Kidney (tissue), 13 donors: ENCODE measurements at regions not wholly inside any gene's neighbourhood (a gene's known extent, or its start where the extent isn't known, plus 50 kb on each side); places are given as distances from the start of the nearest gene placed in this dataset.

ENCODE experiments used
- DNase-seq, 5 donors: peaks; one replicate each; pipeline ENCODE4 v3.0.0-alpha.2; 2013 to 2020
- FAIRE-seq: peaks from 2 replicates; lab custom pipeline; 2012; peaks lifted over from hg19 to GRCh38; lab: Jason Lieb, UNC
- H3K27ac ChIP-seq, 2 donors: one replicate each; pipeline ENCODE4 v1.7.0; 2013; ENCODE audit warnings: low read depth in 2 of 2, low read length in 2 of 2, inconsistent platforms in 1 of 2
- H3K27me3 ChIP-seq: one replicate; pipeline ENCODE4 v1.7.1; 2013; ENCODE audit warnings: low read length, inconsistent platforms; ENCODE audit not compliant: control insufficient read depth, insufficient read depth
- H3K36me3 ChIP-seq, 3 donors: one replicate each; pipeline versions ENCODE4 v1.7.0 to v1.7.1; 2013; ENCODE audit warnings: low read length in 3 of 3, control low read depth in 1 of 3, inconsistent platforms in 1 of 3; ENCODE audit not compliant: insufficient read depth in 3 of 3, control insufficient read depth in 2 of 3
- H3K4me1 ChIP-seq, 3 donors: one replicate each; pipeline versions ENCODE4 v1.7.0 to v1.7.1; 2013; ENCODE audit warnings: low read length in 3 of 3, inconsistent platforms in 1 of 3, low read depth in 1 of 3; ENCODE audit not compliant: control insufficient read depth in 2 of 3, insufficient read depth in 2 of 3
- H3K4me3 ChIP-seq, 3 donors: one replicate each; pipeline versions ENCODE4 v1.7.0 to v1.8.1; 2013; ENCODE audit warnings: low read length in 3 of 3, control low read depth in 1 of 3, inconsistent platforms in 1 of 3
- H3K9ac ChIP-seq, 3 donors: one replicate each; pipeline versions ENCODE4 v1.7.0 to v1.7.1; 2013; ENCODE audit warnings: low read length in 3 of 3, control low read depth in 1 of 3, inconsistent platforms in 1 of 3
- H3K9me3 ChIP-seq, 3 donors: one replicate each; pipeline versions ENCODE4 v1.7.0 to v1.7.1; 2013; ENCODE audit warnings: low read length in 3 of 3, control low read depth in 1 of 3, inconsistent platforms in 1 of 3; ENCODE audit not compliant: control insufficient read depth in 2 of 3, insufficient read depth in 1 of 3
- intact Hi-C: fragments of 100-400 bp; cut with DNase I; formaldehyde crosslinking; loops from one replicate; pipeline ENCODE4 v1.11.1; 2022
- TF ChIP-seq, protein P1 (sequence below): IDR thresholded peaks from 3 replicates; pipeline ENCODE4 v1.5.1; 2012; ENCODE audit warnings: mild to moderate bottlenecking, moderate library complexity, borderline replicate concordance; ENCODE audit not compliant: insufficient read depth; ENCODE audit errors: extremely low read depth
- donor health status: control.
- donor health status: control.
- donor health status: control.
- donor health status: control.
- donor health status: control.
- donor health status: DM: yes; HTN: yes; CAD: no.
- donor health status: Normal renal cell carcinoma (clear cell type).

DNA sequence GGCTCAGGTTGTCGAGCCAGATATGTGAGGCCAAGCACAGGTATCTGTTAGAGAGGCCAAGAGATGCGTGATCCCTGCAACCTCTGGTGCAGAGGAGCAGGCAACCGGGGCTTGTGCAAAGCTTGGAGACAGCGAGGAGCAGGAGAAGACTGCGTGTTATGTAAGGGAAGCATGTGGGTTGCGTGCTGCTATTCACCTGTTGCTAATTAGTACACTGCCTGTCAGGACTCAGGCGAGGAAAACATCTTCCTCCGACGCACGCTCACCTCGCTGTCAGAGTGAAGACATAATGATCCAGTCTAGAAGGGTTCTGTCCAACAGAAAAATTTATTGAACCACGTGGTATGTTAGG is 102.5 kb downstream of the HNRNPLL start:
- H3K27me3 ChIP-seq = no peaks in the 10 kb centered on the region
- no peak for DNase-seq
- no peak overlapping the region for H3K4me3 ChIP-seq
- H3K4me1 ChIP-seq = peaks cover 0 to 5% (median 0%) of the 10 kb centered on the region in 3 donors
- H3K27ac ChIP-seq = no peak overlapping the region
- FAIRE-seq = no peak
- peaks cover 0 to 7% (median 0%) of the 10 kb centered on the region in 3 donors for H3K9me3 ChIP-seq
- TF ChIP-seq, protein P1, sequence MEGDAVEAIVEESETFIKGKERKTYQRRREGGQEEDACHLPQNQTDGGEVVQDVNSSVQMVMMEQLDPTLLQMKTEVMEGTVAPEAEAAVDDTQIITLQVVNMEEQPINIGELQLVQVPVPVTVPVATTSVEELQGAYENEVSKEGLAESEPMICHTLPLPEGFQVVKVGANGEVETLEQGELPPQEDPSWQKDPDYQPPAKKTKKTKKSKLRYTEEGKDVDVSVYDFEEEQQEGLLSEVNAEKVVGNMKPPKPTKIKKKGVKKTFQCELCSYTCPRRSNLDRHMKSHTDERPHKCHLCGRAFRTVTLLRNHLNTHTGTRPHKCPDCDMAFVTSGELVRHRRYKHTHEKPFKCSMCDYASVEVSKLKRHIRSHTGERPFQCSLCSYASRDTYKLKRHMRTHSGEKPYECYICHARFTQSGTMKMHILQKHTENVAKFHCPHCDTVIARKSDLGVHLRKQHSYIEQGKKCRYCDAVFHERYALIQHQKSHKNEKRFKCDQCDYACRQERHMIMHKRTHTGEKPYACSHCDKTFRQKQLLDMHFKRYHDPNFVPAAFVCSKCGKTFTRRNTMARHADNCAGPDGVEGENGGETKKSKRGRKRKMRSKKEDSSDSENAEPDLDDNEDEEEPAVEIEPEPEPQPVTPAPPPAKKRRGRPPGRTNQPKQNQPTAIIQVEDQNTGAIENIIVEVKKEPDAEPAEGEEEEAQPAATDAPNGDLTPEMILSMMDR = no peak
- intact Hi-C loops = no loop called here
- no peak overlapping the region for H3K9ac ChIP-seq
- H3K36me3 ChIP-seq = no peaks in the 10 kb centered on the region

DNA sequence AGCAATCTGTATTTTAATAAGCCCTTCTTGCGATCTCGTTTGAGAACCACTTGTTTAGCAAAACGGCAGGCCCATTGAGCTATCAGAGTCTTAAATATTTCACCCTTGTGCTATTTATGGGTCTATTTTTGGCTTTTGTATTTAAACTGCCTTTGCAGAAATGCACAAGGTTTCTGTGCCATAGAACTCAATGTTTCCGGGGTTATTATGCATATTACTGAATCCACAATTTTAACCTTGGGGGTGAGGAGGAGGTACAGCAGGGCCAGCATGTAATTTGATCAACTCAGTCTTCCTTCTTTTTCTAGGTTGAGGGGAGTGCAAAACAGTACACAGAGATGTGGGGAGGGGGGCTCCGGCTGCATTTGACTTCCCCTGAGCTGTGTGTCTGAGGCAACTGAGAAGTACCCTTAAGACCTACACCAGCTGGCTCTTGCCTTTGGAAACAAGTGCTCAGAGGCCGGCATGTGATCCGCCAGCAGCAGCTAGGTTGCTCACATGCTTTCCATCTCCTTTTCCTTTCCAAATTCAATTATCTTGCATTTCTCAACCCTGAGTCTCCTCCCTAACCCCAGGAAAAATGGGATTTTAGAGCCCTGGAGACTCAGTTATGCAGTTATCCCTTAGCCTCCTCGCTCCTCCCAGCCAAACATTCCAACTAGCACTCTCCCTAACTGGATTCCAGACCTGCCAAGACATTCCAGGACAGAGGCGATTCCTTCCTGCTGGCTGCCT is 103.0 kb downstream of the HNRNPLL start:
- intact Hi-C loops = no loop called here
- FAIRE-seq = no peak

DNA sequence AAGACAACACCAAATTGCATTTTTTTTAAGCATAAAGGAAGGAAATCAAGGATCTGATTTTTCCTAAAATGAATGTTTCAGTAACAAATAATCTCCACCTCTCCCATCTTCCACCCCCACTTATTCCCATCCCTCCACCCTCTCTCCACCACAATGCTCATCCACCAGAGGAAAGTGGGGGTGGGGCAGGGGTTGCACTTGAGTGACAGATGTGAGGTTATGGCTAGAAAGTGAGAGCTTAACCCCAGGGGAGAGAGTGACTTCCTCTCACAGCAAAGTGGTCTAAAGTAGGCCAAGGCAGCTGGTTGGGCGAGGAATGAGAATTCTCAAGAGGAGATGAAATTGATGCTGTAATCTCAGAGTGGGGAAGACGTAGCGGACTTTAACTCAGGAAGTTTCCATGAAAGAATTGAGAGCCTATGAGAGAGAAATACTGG is 104.7 kb downstream of the HNRNPLL start:
- TF ChIP-seq, protein P1 = no peak
- H3K27ac ChIP-seq = no peak overlapping the region
- H3K36me3 ChIP-seq = no peaks in the 10 kb centered on the region
- FAIRE-seq (no peak), DNase-seq (no peak)
- no peak overlapping the region for H3K4me3 ChIP-seq
- intact Hi-C loops = no loop called here
- no peaks in the 10 kb centered on the region for H3K27me3 ChIP-seq
- peaks cover 0 to 5% (median 0%) of the 10 kb centered on the region in 3 donors for H3K4me1 ChIP-seq
- H3K9ac ChIP-seq = no peak overlapping the region
- peaks cover 0 to 7% (median 0%) of the 10 kb centered on the region in 3 donors for H3K9me3 ChIP-seq

More for the DNA sequence above, 103.0 kb downstream of the HNRNPLL start:
- peaks cover 0 to 5% (median 0%) of the 10 kb centered on the region in 3 donors for H3K4me1 ChIP-seq
- TF ChIP-seq, protein P1 = no peak
- peak in 1 of 5 donors; percentile 47 for DNase-seq
- no peaks in the 10 kb centered on the region for H3K36me3 ChIP-seq
- no peak overlapping the region for H3K27ac ChIP-seq
- no peak overlapping the region for H3K9ac ChIP-seq
- no peaks in the 10 kb centered on the region for H3K27me3 ChIP-seq
- peaks cover 0 to 7% (median 0%) of the 10 kb centered on the region in 3 donors for H3K9me3 ChIP-seq
- H3K4me3 ChIP-seq = no peak overlapping the region
